ENCODE measurements at regions not wholly inside any gene's neighbourhood (a gene's known extent, or its start where the extent isn't known, plus 50 kb on each side); places are given as distances from the start of the nearest gene placed in this dataset.

DNA sequence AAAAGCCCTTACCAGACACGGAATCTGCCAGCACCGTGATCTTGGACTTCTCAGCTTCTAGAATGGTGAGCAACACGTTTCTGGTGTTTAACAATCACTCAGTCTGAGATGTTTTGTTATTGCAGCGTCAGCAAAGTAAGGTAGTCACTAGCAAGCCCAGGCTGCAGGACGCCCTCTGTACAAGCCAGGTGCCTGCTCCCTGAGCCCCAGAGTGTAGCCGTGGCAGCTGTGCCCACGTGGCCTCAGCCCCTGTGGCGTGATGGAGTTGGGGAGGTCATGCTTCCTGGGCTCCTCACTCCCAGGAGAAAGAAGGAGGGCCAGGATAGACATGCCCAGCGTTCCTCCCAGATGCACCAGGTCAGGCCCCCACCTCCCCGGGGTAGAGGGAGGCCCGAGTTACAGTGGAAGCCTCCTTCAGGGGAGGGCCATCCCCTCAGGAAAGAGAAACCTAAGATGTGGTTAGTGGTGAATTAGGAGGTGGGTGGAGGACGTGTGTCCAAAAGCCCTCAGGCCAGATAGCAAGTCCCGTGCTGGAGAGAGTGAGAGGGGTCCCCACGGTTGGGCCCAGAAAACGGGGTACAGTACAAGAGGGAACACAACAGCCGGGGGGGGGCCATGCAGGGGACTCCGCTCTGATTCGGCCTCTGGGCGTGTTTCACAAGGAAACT, 169.6 kb upstream of the SOX1 start:
- 62 to 68% methylated on average over 19 of the region's 19 CpGs for WGBS, 2 donors
- intact Hi-C loops (cut with DNase I), result no loop called here
- Histone ChIP-seq H3K9me3 (ENCODE audit: control insufficient read depth, low read length) (peaks cover 2% of the 10 kb centered on the region), H3K36me3 (ENCODE audit: control insufficient read depth in 1 of 2, insufficient read depth in 2 of 2, low read length in 1 of 2) (no peaks in the 10 kb centered on the region), H3K4me1 (ENCODE audit: control insufficient read depth in 1 of 2, insufficient read depth in 2 of 2, low read length in 2 of 2) (no peaks in the 10 kb centered on the region), H3K27me3 (ENCODE audit: control insufficient read depth in 1 of 2, insufficient read depth in 2 of 2, low read length in 1 of 2) (no peaks in the 10 kb centered on the region), H3K4me3 (ENCODE audit: low read length in 2 of 2) (no peak overlapping the region), H3K27ac (ENCODE audit: low read depth in 1 of 2, low read length in 2 of 2) (no peak overlapping the region)
- peak in 1 of 2 donors; percentile 56 for DNase-seq
- no peak for ATAC-seq (ENCODE audit: low FRiP score)

DNA sequence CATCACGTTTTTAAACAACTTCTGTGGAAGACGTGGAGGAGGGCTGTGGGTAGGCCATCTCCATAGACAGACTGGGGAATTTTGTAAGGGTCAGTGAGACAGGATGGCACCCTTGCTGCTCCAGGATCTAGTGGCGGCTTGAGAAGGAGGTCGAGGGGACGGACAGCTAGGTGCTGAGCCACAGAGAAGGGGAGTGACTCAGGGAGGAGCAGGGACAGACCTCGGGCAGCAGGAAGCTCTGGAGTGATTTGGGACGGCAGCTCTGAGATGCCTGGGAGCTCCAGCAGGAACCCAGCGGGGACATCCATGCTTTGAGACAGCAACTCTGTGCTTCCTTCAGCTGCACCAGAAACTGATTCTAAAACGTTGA, 169.1 kb upstream of the SOX1 start:
- no peaks in the 10 kb centered on the region for H3K4me1 ChIP-seq (ENCODE audit: control insufficient read depth in 1 of 2, insufficient read depth in 2 of 2, low read length in 2 of 2)
- intact Hi-C loops (cut with DNase I), result no loop called here
- peaks cover 2% of the 10 kb centered on the region for H3K9me3 ChIP-seq (ENCODE audit: control insufficient read depth, low read length)
- no peaks in the 10 kb centered on the region for H3K36me3 ChIP-seq (ENCODE audit: control insufficient read depth in 1 of 2, insufficient read depth in 2 of 2, low read length in 1 of 2)
- no peak overlapping the region for H3K4me3 ChIP-seq (ENCODE audit: low read length in 2 of 2)
- ATAC-seq (ENCODE audit: low FRiP score), result no peak
- no peak overlapping the region for H3K27ac ChIP-seq (ENCODE audit: low read depth in 1 of 2, low read length in 2 of 2)
- no peak for DNase-seq
- 70 to 75% methylated on average over 8 to 9 of the region's 9 CpGs for WGBS, 2 donors
- H3K27me3 ChIP-seq (ENCODE audit: control insufficient read depth in 1 of 2, insufficient read depth in 2 of 2, low read length in 1 of 2), result no peaks in the 10 kb centered on the region

GRCh38 chr13:111898956-111899713, 167.8 kb upstream of the SOX1 start:
- H3K27ac ChIP-seq (ENCODE audit: low read depth in 1 of 2, low read length in 2 of 2), result no peak overlapping the region
- no peaks in the 10 kb centered on the region for H3K27me3 ChIP-seq (ENCODE audit: control insufficient read depth in 1 of 2, insufficient read depth in 2 of 2, low read length in 1 of 2)
- no peaks in the 10 kb centered on the region for H3K36me3 ChIP-seq (ENCODE audit: control insufficient read depth in 1 of 2, insufficient read depth in 2 of 2, low read length in 1 of 2)
- H3K9me3 ChIP-seq (ENCODE audit: control insufficient read depth, low read length), result peaks cover 2% of the 10 kb centered on the region
- ATAC-seq (ENCODE audit: low FRiP score) (no peak), DNase-seq (peak in 1 of 2 donors; percentile 68)
- no peak overlapping the region for H3K4me3 ChIP-seq (ENCODE audit: low read length in 2 of 2)
- 79 to 85% methylated on average over 35 of the region's 35 CpGs for WGBS, 2 donors
- intact Hi-C loops (cut with DNase I), result no loop called here
- H3K4me1 ChIP-seq (ENCODE audit: control insufficient read depth in 1 of 2, insufficient read depth in 2 of 2, low read length in 2 of 2), result no peaks in the 10 kb centered on the region

DNA sequence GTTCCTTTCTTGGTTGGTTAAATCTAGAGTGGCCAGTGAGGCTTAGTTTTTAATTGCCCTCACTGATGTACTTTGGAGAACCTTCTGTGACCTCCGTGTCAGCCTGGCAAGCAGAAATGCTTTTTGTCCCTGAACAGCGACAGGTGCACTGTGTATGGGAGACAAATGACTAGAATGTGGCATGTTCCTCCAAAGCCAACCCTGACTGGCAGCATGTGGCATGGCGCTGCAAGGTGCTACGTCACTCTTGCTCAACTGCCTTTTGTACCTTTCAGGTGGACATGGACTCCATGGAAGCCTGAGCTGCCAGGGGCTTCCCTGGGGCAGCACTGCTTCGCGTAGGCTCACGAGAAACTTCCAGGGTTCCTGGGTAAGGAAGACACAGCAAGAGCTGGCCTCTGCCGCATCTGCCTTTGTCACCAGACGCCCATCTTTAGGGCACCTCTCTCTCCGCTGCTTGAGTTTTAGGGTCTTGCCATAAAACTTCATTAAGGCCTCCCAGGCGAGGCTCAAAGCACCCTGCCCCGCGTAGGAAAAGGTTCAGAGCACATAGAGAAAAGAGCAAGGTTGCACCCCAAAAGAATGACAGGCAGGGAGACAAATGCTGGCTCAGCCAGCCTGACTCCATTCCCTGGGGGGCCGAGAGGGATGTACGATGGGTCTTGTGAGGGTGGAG, 167.1 kb upstream of the SOX1 start:
- 81 to 86% methylated on average over 15 of the region's 15 CpGs for WGBS, 2 donors
- Histone ChIP-seq H3K4me1 (ENCODE audit: control insufficient read depth in 1 of 2, insufficient read depth in 2 of 2, low read length in 2 of 2) (no peaks in the 10 kb centered on the region), H3K27ac (ENCODE audit: low read depth in 1 of 2, low read length in 2 of 2) (no peak overlapping the region), H3K4me3 (ENCODE audit: low read length in 2 of 2) (no peak overlapping the region), H3K27me3 (ENCODE audit: control insufficient read depth in 1 of 2, insufficient read depth in 2 of 2, low read length in 1 of 2) (no peaks in the 10 kb centered on the region), H3K9me3 (ENCODE audit: control insufficient read depth, low read length) (peaks cover 2% of the 10 kb centered on the region), H3K36me3 (ENCODE audit: control insufficient read depth in 1 of 2, insufficient read depth in 2 of 2, low read length in 1 of 2) (no peaks in the 10 kb centered on the region)
- DNase-seq, result peak in 1 of 2 donors; percentile 54
- intact Hi-C loops (cut with DNase I), result no loop called here
- no peak for ATAC-seq (ENCODE audit: low FRiP score)

DNA sequence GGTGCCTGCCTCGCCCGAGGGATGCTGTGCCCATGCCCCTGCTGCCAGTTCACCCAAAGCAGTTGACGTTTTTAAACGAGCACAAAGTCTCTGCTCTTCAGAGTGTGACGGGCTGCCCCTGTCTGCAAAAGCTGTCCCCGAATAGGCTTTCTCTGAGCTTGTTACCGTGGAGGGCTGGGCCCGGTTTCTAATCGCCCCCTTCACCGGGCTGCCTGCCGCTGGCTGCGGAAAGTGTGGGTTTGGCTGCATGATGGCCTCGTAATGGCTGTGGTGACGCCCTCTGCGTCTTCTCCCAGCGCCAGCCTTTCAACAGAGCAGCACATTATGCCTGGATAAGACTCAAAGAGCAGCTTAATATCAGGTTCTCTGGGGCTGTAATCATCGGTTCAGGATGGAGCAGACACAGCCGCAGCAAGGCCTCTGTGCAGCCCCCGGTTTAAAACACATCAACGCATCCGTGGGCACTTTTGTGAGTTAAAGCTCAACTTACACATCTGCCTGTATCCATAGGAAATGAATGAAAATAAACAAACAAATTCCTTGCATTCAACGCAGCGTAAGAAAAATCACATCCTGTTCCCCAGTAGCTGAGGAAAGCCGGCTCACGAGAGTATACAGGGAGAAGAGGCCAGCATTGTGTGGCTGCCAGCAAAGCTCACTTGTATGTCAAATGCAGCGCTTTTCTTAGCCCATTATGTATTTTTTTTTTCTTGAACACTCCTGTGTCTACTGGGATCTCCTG, 166.4 kb upstream of the SOX1 start:
- DNase-seq (no peak), ATAC-seq (ENCODE audit: low FRiP score) (no peak)
- Histone ChIP-seq H3K36me3 (ENCODE audit: control insufficient read depth in 1 of 2, insufficient read depth in 2 of 2, low read length in 1 of 2) (no peaks in the 10 kb centered on the region), H3K4me1 (ENCODE audit: control insufficient read depth in 1 of 2, insufficient read depth in 2 of 2, low read length in 2 of 2) (no peaks in the 10 kb centered on the region), H3K4me3 (ENCODE audit: low read length in 2 of 2) (no peak overlapping the region), H3K9me3 (ENCODE audit: control insufficient read depth, low read length) (no peaks in the 10 kb centered on the region), H3K27ac (ENCODE audit: low read depth in 1 of 2, low read length in 2 of 2) (no peak overlapping the region), H3K27me3 (ENCODE audit: control insufficient read depth in 1 of 2, insufficient read depth in 2 of 2, low read length in 1 of 2) (no peaks in the 10 kb centered on the region)
- intact Hi-C loops (cut with DNase I), result no loop called here
- 36 to 39% methylated on average over 26 of the region's 26 CpGs for WGBS, 2 donors

- WGBS, 2 donors, result 77 to 84% methylated on average over 23 of the region's 23 CpGs
- intact Hi-C loops (cut with DNase I), result no loop called here
Observed at GRCh38 chr13:111901267-111901915, 165.6 kb upstream of the SOX1 start.

GRCh38 chr13:111902726-111903125, 164.2 kb upstream of the SOX1 start:
- ATAC-seq (ENCODE audit: low FRiP score) (no peak), DNase-seq (no peak)
- Histone ChIP-seq H3K36me3 (ENCODE audit: control insufficient read depth in 1 of 2, insufficient read depth in 2 of 2, low read length in 1 of 2) (no peaks in the 10 kb centered on the region), H3K27me3 (ENCODE audit: control insufficient read depth in 1 of 2, insufficient read depth in 2 of 2, low read length in 1 of 2) (no peaks in the 10 kb centered on the region), H3K27ac (ENCODE audit: low read depth in 1 of 2, low read length in 2 of 2) (no peak overlapping the region), H3K4me3 (ENCODE audit: low read length in 2 of 2) (no peak overlapping the region), H3K9me3 (ENCODE audit: control insufficient read depth, low read length) (no peaks in the 10 kb centered on the region), H3K4me1 (ENCODE audit: control insufficient read depth in 1 of 2, insufficient read depth in 2 of 2, low read length in 2 of 2) (no peaks in the 10 kb centered on the region)
- WGBS, 2 donors, result 84 to 85% methylated on average over 10 of the region's 10 CpGs
- intact Hi-C loops (cut with DNase I), result no loop called here

More at GRCh38 chr13:111901267-111901915, 165.6 kb upstream of the SOX1 start:
- H3K27ac ChIP-seq (ENCODE audit: low read depth in 1 of 2, low read length in 2 of 2), result no peak overlapping the region
- no peaks in the 10 kb centered on the region for H3K27me3 ChIP-seq (ENCODE audit: control insufficient read depth in 1 of 2, insufficient read depth in 2 of 2, low read length in 1 of 2)
- ATAC-seq (ENCODE audit: low FRiP score), result no peak
- no peaks in the 10 kb centered on the region for H3K36me3 ChIP-seq (ENCODE audit: control insufficient read depth in 1 of 2, insufficient read depth in 2 of 2, low read length in 1 of 2)
- H3K4me1 ChIP-seq (ENCODE audit: control insufficient read depth in 1 of 2, insufficient read depth in 2 of 2, low read length in 2 of 2), result no peaks in the 10 kb centered on the region
- H3K4me3 ChIP-seq (ENCODE audit: low read length in 2 of 2), result no peak overlapping the region
- no peaks in the 10 kb centered on the region for H3K9me3 ChIP-seq (ENCODE audit: control insufficient read depth, low read length)
- DNase-seq, result peak in 1 of 2 donors; percentile 55

- intact Hi-C loops (cut with DNase I), result no loop called here
- ATAC-seq (ENCODE audit: low FRiP score) (no peak), DNase-seq (no peak)
- H3K27me3 ChIP-seq (ENCODE audit: control insufficient read depth in 1 of 2, insufficient read depth in 2 of 2, low read length in 1 of 2), result no peaks in the 10 kb centered on the region
- H3K9me3 ChIP-seq (ENCODE audit: control insufficient read depth, low read length), result no peaks in the 10 kb centered on the region
- WGBS, 2 donors, result 82 to 84% methylated on average over 5 of the region's 5 CpGs
- no peaks in the 10 kb centered on the region for H3K36me3 ChIP-seq (ENCODE audit: control insufficient read depth in 1 of 2, insufficient read depth in 2 of 2, low read length in 1 of 2)
- no peak overlapping the region for H3K27ac ChIP-seq (ENCODE audit: low read depth in 1 of 2, low read length in 2 of 2)
- H3K4me1 ChIP-seq (ENCODE audit: control insufficient read depth in 1 of 2, insufficient read depth in 2 of 2, low read length in 2 of 2), result no peaks in the 10 kb centered on the region
- no peak overlapping the region for H3K4me3 ChIP-seq (ENCODE audit: low read length in 2 of 2)
Observed at GRCh38 chr13:111903143-111903542, 163.8 kb upstream of the SOX1 start.

All from aorta (tissue), 5 donors.